ENCODE measurements at regions not wholly inside any gene's neighbourhood (a gene's known extent, or its start where the extent isn't known, plus 50 kb on each side); places are given as distances from the start of the nearest gene placed in this dataset.

- Histone ChIP-seq H3K9me2 (replicated peaks; ENCODE audit: insufficient read depth, low read length) (no peaks in the 10 kb centered on the region), H3K4me3 (ENCODE audit: insufficient read depth, low read length, poor library complexity, severe bottlenecking) (no peak overlapping the region), H3K36me3 (ENCODE audit: low read length) (no peaks in the 10 kb centered on the region), H3K4me2 (ENCODE audit: low read depth, low read length, poor library complexity, severe bottlenecking) (no peak overlapping the region), H2AFZ (ENCODE audit: low read depth, low read length, severe bottlenecking) (no peak overlapping the region), H3K27ac (ENCODE audit: low read depth, low read length) (no peak overlapping the region), H4K20me1 (ENCODE audit: low read depth, low read length) (no peaks in the 10 kb centered on the region), H3F3A (ENCODE audit: insufficient read depth) (no peaks in the 10 kb centered on the region), H3K9ac (ENCODE audit: low read length) (no peak overlapping the region), H3K27me3 (ENCODE audit: low read length) (no peaks in the 10 kb centered on the region), H3K9me3 (ENCODE audit: insufficient read depth, low read length) (no peaks in the 10 kb centered on the region), H3K79me2 (ENCODE audit: insufficient read depth, low read length) (no peaks in the 10 kb centered on the region)
- TF ChIP-seq EZH2phosphoT487 (conservative IDR thresholded peaks at IDR 0.05; ENCODE audit: low read length) (no peak), CTCF (IDR thresholded peaks at IDR 0.05; ENCODE audit: insufficient read depth, low read length, poor library complexity, severe bottlenecking) (no peak)
These were observed 365.0 kb upstream of the TFPI start for GRCh38 chr2:187918996-187919821.

- no peak overlapping the region for H3K4me3 ChIP-seq (ENCODE audit: insufficient read depth, low read length, poor library complexity, severe bottlenecking)
- no peak for TF ChIP-seq CTCF (IDR thresholded peaks at IDR 0.05; ENCODE audit: insufficient read depth, low read length, poor library complexity, severe bottlenecking)
- TF ChIP-seq EZH2phosphoT487 (conservative IDR thresholded peaks at IDR 0.05; ENCODE audit: low read length): no peak
These were observed 366.3 kb upstream of the TFPI start for GRCh38 chr2:187920511-187920910.

GRCh38 chr2:187922846-187923245, 368.6 kb upstream of the TFPI start:
- Histone ChIP-seq H3K9ac (ENCODE audit: low read length) (no peak overlapping the region), H3K9me2 (replicated peaks; ENCODE audit: insufficient read depth, low read length) (no peaks in the 10 kb centered on the region), H3K27ac (ENCODE audit: low read depth, low read length) (no peak overlapping the region), H3K4me2 (ENCODE audit: low read depth, low read length, poor library complexity, severe bottlenecking) (no peak overlapping the region), H3K79me2 (ENCODE audit: insufficient read depth, low read length) (no peaks in the 10 kb centered on the region), H3K27me3 (ENCODE audit: low read length) (no peaks in the 10 kb centered on the region), H2AFZ (ENCODE audit: low read depth, low read length, severe bottlenecking) (no peak overlapping the region), H3K36me3 (ENCODE audit: low read length) (no peaks in the 10 kb centered on the region), H3K4me3 (ENCODE audit: insufficient read depth, low read length, poor library complexity, severe bottlenecking) (no peak overlapping the region), H3F3A (ENCODE audit: insufficient read depth) (no peaks in the 10 kb centered on the region), H4K20me1 (ENCODE audit: low read depth, low read length) (no peaks in the 10 kb centered on the region), H3K9me3 (ENCODE audit: insufficient read depth, low read length) (no peaks in the 10 kb centered on the region)
- TF ChIP-seq EZH2phosphoT487 (conservative IDR thresholded peaks at IDR 0.05; ENCODE audit: low read length) (no peak), CTCF (IDR thresholded peaks at IDR 0.05; ENCODE audit: insufficient read depth, low read length, poor library complexity, severe bottlenecking) (no peak)

More at GRCh38 chr2:187920511-187920910, 366.3 kb upstream of the TFPI start:
- H3K27ac ChIP-seq (ENCODE audit: low read depth, low read length): no peak overlapping the region
- no peak overlapping the region for H3K4me2 ChIP-seq (ENCODE audit: low read depth, low read length, poor library complexity, severe bottlenecking)
- H3K36me3 ChIP-seq (ENCODE audit: low read length): no peaks in the 10 kb centered on the region
- H3K27me3 ChIP-seq (ENCODE audit: low read length): no peaks in the 10 kb centered on the region
- no peaks in the 10 kb centered on the region for H4K20me1 ChIP-seq (ENCODE audit: low read depth, low read length)
- H3K9me2 ChIP-seq (replicated peaks; ENCODE audit: insufficient read depth, low read length): no peaks in the 10 kb centered on the region
- H2AFZ ChIP-seq (ENCODE audit: low read depth, low read length, severe bottlenecking): no peak overlapping the region
- no peaks in the 10 kb centered on the region for H3F3A ChIP-seq (ENCODE audit: insufficient read depth)
- no peaks in the 10 kb centered on the region for H3K79me2 ChIP-seq (ENCODE audit: insufficient read depth, low read length)
- H3K9ac ChIP-seq (ENCODE audit: low read length): no peak overlapping the region
- H3K9me3 ChIP-seq (ENCODE audit: insufficient read depth, low read length): no peaks in the 10 kb centered on the region
